Esophagus muscularis mucosa (tissue), 4 donors: ENCODE measurements at regions not wholly inside any gene's neighbourhood (a gene's known extent, or its start where the extent isn't known, plus 50 kb on each side); places are given as distances from the start of the nearest gene placed in this dataset.
A peak's percentile ranks its signal among the peaks of the same experiment; 100 is the strongest.

ENCODE experiments used
- DNase-seq: peaks from one replicate; pipeline ENCODE4 v3.0.0-alpha.2; 2017; ENCODE audit errors: extremely low spot score
- H3K27ac ChIP-seq, 4 donors: fragments of 200-600 bp; sonication (generic); replicated peaks in 1 of 4; 1 replicate in 3 of 4; 2 replicates in 1 of 4; pipeline ENCODE4 v1.5.1; 2016 to 2019; ENCODE audit warnings: mild to moderate bottlenecking in 1 of 4
- H3K27me3 ChIP-seq, 4 donors: fragments of 200-600 bp; sonication (generic); one replicate each; pipeline versions ENCODE4 v1.5.1 to v1.6.0; 2016 to 2019
- H3K36me3 ChIP-seq, 4 donors: fragments of 200-600 bp; sonication (generic); one replicate each; pipeline ENCODE4 v1.5.1; 2016 to 2019
- H3K4me1 ChIP-seq, 4 donors: fragments of 200-600 bp; sonication (generic); one replicate each; pipeline ENCODE4 v1.5.1; 2016 to 2019
- H3K4me3 ChIP-seq, 4 donors: fragments of 200-600 bp; sonication (generic); 1 replicate in 2 of 4; 2 replicates in 2 of 4; pipeline ENCODE4 v1.5.1; 2016 to 2019; ENCODE audit warnings: mild to moderate bottlenecking in 4 of 4, moderate library complexity in 1 of 4
- H3K9me3 ChIP-seq, 4 donors: fragments of 200-600 bp; sonication (generic); 1 replicate in 3 of 4; 2 replicates in 1 of 4; pipeline ENCODE4 v1.5.1; 2016 to 2019
- CTCF ChIP-seq, 3 experiments: fragments of 200-600 bp in 2 of 3; fragments of 450-650 bp in 1 of 3; sonication (generic) in 2 of 3; IDR thresholded peaks; one replicate each; pipeline ENCODE4 v1.5.1; 2017 to 2019; ENCODE audit warnings: antibody characterized with exemption in 3 of 3, mild to moderate bottlenecking in 2 of 3, moderate library complexity in 1 of 3
- EP300 ChIP-seq: sonication (generic); formaldehyde crosslinking; IDR thresholded peaks from one replicate; pipeline ENCODE4 v1.6.1; 2017; ENCODE audit warnings: antibody characterized with exemption
- POLR2A ChIP-seq: fragments of 450-650 bp; IDR thresholded peaks from one replicate; pipeline ENCODE4 v1.6.1; 2017; ENCODE audit warnings: antibody characterized with exemption, moderate library complexity, mild to moderate bottlenecking, low read depth
- POLR2AphosphoS5 ChIP-seq, 2 donors: sonication (generic); formaldehyde crosslinking; IDR thresholded peaks; one replicate each; pipeline ENCODE4 v1.6.1; 2017; ENCODE audit warnings: antibody characterized with exemption in 2 of 2
- WGBS: methylation state at CpG from one replicate; pipeline ENCODE4 v1.1.5; 2018; 5-methylcytosine and 5-hydroxymethylcytosine counted together
- intact Hi-C: fragments of 100-400 bp; cut with DNase I; formaldehyde crosslinking; loops from one replicate; pipeline ENCODE4 v1.15.1; 2023

GRCh38 chrX:39688576-39689375, 409.0 kb downstream of the BCOR start:
- TF ChIP-seq POLR2A (no peak), CTCF (IDR thresholded peaks at IDR 0.05) (no peak), POLR2AphosphoS5 (IDR thresholded peaks at IDR 0.05) (peak in 1 of 2 donors; percentile 41)
- WGBS: 13% methylated on average over 27 of the region's 101 CpGs
- peaks cover 13 to 25% (median 22%) of the 10 kb centered on the region in 4 donors for H3K4me1 ChIP-seq
- DNase-seq: no peak
- peak overlapping the region; percentile 52 to 78 (median 67) for H3K27ac ChIP-seq
- no peaks in the 10 kb centered on the region for H3K27me3 ChIP-seq
- no peaks in the 10 kb centered on the region for H3K36me3 ChIP-seq
- H3K4me3 ChIP-seq: peak overlapping the region; percentile 55 to 64 (median 58)
- intact Hi-C loops: no loop called here
- peaks cover 0 to 14% (median 0%) of the 10 kb centered on the region in 4 donors for H3K9me3 ChIP-seq

DNA sequence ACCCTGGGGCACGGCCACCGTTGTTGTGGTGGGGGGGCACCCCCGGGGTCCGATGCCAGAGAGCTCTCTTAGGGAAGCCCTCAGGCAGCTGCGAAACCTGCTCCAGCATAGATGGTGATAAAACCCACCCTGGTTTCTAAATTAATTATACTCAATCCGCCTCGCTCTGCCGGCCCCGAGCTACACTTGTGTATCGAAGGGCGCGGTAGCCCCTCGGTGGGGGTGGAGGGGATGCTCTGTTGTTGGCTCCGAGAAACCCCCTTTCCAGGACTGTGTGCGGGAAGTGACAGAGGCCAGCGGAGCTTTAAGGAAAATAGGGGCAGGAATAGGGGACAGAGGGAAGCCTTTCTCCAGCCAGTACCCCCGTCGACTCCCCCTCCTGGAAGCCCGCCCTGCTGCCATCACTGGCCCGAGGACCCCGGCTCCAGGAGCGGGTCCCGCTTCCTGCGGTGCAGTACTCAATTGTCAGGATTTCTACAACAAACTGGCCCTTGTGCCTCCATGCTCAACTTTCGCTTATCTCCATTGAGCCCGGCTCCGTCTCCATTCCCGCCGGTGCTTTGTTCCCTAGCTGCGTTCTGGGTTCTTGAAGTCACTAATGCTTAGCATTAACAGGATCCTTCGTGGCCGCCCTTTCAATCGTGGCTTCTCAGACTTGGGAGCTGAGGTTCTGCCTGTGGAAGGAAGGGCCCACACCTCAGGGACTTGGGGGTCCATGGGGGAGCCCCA, 408.2 kb downstream of the BCOR start:
- Histone ChIP-seq H3K4me1 (peaks cover 13 to 25% (median 22%) of the 10 kb centered on the region in 4 donors), H3K9me3 (peaks cover 0 to 14% (median 0%) of the 10 kb centered on the region in 4 donors), H3K27me3 (no peaks in the 10 kb centered on the region), H3K4me3 (peak overlapping the region; percentile 55 to 64 (median 58)), H3K27ac (peak overlapping the region; percentile 52 to 78 (median 67)), H3K36me3 (no peaks in the 10 kb centered on the region)
- no peak for DNase-seq
- 42% methylated on average over 28 of the region's 33 CpGs for WGBS
- TF ChIP-seq POLR2A (no peak), CTCF (IDR thresholded peaks at IDR 0.05) (no peak), EP300 (no peak), POLR2AphosphoS5 (IDR thresholded peaks at IDR 0.05) (no peak)
- intact Hi-C loops: no loop called here

DNA sequence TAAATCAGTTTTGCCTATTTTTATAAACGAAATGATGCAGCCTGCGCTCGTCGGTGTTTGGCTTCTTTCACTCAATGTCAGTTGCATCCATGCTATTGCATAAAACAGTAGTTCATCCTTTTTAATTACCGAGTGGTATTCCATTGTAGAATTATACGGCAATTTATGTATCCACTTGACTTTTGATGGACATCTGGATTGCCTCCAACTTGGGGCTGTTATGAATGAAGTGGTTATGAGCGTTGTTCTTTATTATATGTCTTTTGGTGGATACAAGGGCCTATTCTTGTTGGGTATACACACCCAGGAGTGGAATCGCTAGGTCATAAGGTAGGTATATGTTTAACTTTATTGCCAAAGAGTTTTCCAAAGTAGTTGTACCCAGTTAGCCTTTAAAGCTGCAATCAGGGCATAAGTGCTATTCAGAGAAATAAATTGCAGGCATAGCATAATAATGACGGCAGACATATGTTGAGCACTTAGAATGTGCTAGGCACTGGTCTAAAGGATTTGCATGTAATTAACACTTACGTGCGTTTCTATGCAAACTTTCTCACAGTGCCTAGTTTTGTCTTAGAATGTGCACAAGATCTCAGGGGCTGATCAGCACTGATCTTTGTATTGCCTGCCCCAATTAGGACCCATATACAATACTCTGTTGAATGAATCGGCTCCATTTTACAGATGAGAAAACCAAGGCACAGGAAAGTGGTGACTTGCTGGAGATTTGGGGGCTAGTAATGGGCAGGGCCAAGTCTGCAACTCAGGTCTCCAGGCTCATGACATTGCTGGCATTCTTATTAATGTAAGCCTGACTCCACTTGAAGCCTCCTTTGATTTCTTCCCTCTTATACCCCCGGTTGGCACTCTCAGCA, 407.0 kb downstream of the BCOR start:
- H3K4me1 ChIP-seq: peaks cover 13 to 25% (median 22%) of the 10 kb centered on the region in 4 donors
- peaks cover 0 to 22% (median 0%) of the 10 kb centered on the region in 4 donors for H3K9me3 ChIP-seq
- H3K4me3 ChIP-seq: no peak overlapping the region
- WGBS: 88% methylated on average over 13 of the region's 13 CpGs
- no peaks in the 10 kb centered on the region for H3K27me3 ChIP-seq
- H3K36me3 ChIP-seq: no peaks in the 10 kb centered on the region
- TF ChIP-seq EP300: no peak
- TF ChIP-seq CTCF (IDR thresholded peaks at IDR 0.05): no peak
- no peak for TF ChIP-seq POLR2A
- no peak for TF ChIP-seq POLR2AphosphoS5 (IDR thresholded peaks at IDR 0.05)
- intact Hi-C loops: no loop called here
- no peak for DNase-seq
- no peak overlapping the region for H3K27ac ChIP-seq

- Histone ChIP-seq H3K9me3 (peaks cover 0 to 32% (median 0%) of the 10 kb centered on the region in 4 donors), H3K27me3 (no peaks in the 10 kb centered on the region), H3K27ac (no peak overlapping the region), H3K4me3 (no peak overlapping the region), H3K4me1 (peaks cover 13 to 25% (median 22%) of the 10 kb centered on the region in 4 donors), H3K36me3 (no peaks in the 10 kb centered on the region)
- DNase-seq: no peak
- TF ChIP-seq POLR2A (no peak), POLR2AphosphoS5 (IDR thresholded peaks at IDR 0.05) (no peak), CTCF (IDR thresholded peaks at IDR 0.05) (no peak), EP300 (no peak)
- 90% methylated on average over 3 of the region's 3 CpGs for WGBS
- intact Hi-C loops: no loop called here
Measured at GRCh38 chrX:39691724-39692123, 406.0 kb downstream of the BCOR start.
